ENCODE measurements at regions not wholly inside any gene's neighbourhood (a gene's known extent, or its start where the extent isn't known, plus 50 kb on each side); places are given as distances from the start of the nearest gene placed in this dataset.

DNA sequence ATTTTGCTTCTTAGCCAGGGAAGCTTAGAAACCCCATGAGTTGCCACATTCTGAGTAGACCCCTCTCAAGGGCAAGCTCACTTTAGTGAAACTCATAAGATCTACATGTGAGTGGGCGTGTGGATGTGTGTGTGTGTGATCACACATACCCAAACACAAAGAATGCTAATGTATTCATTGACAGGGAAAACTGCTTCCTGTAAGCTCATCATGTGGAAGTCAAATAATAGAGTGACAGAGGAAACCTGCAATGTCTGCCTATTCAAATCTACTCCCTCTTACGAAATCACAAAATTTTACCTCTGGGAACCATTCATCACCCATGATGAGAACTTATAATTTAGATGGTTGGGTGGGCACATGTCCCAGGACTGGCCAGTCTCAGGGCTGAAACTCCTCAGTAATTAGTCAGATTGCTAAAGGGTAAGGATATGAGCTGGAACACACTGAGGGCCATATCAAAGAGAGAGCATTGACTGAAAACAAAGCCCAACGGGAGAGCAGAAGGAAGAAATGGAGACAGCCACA lies 94.5 kb upstream of the CCDC150 start:
- Mint-ChIP-seq H3K4me1 (peaks cover 2 to 8% of the 10 kb centered on the region in 2 experiments; a peak in 3 of 4 replicates), H3K4me3 (no peak overlapping the region), H3K27me3 (ENCODE audit: low read depth) (no peaks in the 10 kb centered on the region), H3K9me3 (no peaks in the 10 kb centered on the region), H3K27ac (no peak overlapping the region; a peak in 1 of 7 replicates), H3K36me3 (ENCODE audit: insufficient read depth in 1 of 3, low read depth in 3 of 3) (no peaks in the 10 kb centered on the region)
- no peaks in the 10 kb centered on the region; the same call in 1 of the 2 replicates for H3K4me1 ChIP-seq (ENCODE audit: insufficient read depth, low read length)
- no peak for TF ChIP-seq CTCF (conservative IDR thresholded peaks at IDR 0.05)
- no peaks in the 10 kb centered on the region for H3K9me3 ChIP-seq (ENCODE audit: control insufficient read depth, low read depth, low read length)
- H3K23ac ChIP-seq (ENCODE audit: insufficient read length, low read depth, low read length): no peak overlapping the region
- no peak overlapping the region for H4K5ac ChIP-seq (ENCODE audit: insufficient read length, low read depth, low read length)
- no peaks in the 10 kb centered on the region for H3K79me2 ChIP-seq (ENCODE audit: insufficient read depth, low read length)
- H3K18ac ChIP-seq (ENCODE audit: insufficient read length, low read depth, low read length): no peak overlapping the region
- no peak for DNase-seq
- no peak overlapping the region for H4K91ac ChIP-seq (ENCODE audit: insufficient read length, low read depth, low read length)
- no peaks in the 10 kb centered on the region for H3K23me2 ChIP-seq (ENCODE audit: insufficient read length, low read depth, low read length, poor library complexity, severe bottlenecking)
- H2AK5ac ChIP-seq (ENCODE audit: insufficient read length, low read length): no peak overlapping the region
- H2BK5ac ChIP-seq (ENCODE audit: insufficient read length, low read length): no peak overlapping the region
- no peak overlapping the region for H3K4ac ChIP-seq (ENCODE audit: low read depth, low read length)
- no peak overlapping the region for H2BK20ac ChIP-seq (ENCODE audit: low read depth, low read length, poor library complexity, severe bottlenecking)
- no peak overlapping the region for H2AFZ ChIP-seq (ENCODE audit: low read length)
- H2BK15ac ChIP-seq (ENCODE audit: low read depth, low read length): no peak overlapping the region
- no peak overlapping the region for H2BK120ac ChIP-seq (ENCODE audit: low read depth, low read length, poor library complexity, severe bottlenecking)
- H2BK12ac ChIP-seq (ENCODE audit: insufficient read length, low read depth, low read length): no peak overlapping the region
- H4K20me1 ChIP-seq (ENCODE audit: control insufficient read depth, insufficient read depth, insufficient read length): no peaks in the 10 kb centered on the region
- no peak overlapping the region for H3T11ph ChIP-seq (ENCODE audit: low read length)
- no peak overlapping the region for H3K56ac ChIP-seq (ENCODE audit: insufficient read length, low read depth, low read length)
- no peak overlapping the region for H4K8ac ChIP-seq (replicated peaks; ENCODE audit: insufficient read length, low read depth, low read length)
- H3K14ac ChIP-seq (ENCODE audit: insufficient read depth, low read length): no peak overlapping the region
- no peaks in the 10 kb centered on the region for H3K79me1 ChIP-seq (ENCODE audit: insufficient read depth, low read depth, low read length, poor library complexity, severe bottlenecking)
- H3K27me3 ChIP-seq (ENCODE audit: insufficient read depth, low read length): no peaks in the 10 kb centered on the region
- no peak overlapping the region for H3K4me2 ChIP-seq (ENCODE audit: insufficient read depth, insufficient read length, low read length)
- H3K27ac ChIP-seq (ENCODE audit: insufficient read length, low read depth, low read length): no peak overlapping the region
- WGBS (ENCODE audit: extremely low coverage, insufficient read length, low lambda C conversion rate): no CpG with 5 or more reads among the region's 3 CpGs
- H3K9ac ChIP-seq (ENCODE audit: extremely low read depth, insufficient read length, low read length): no peak overlapping the region

Data from H9 (cell line).